Suprapubic skin (tissue), 4 donors: ENCODE measurements at regions not wholly inside any gene's neighbourhood (a gene's known extent, or its start where the extent isn't known, plus 50 kb on each side); places are given as distances from the start of the nearest gene placed in this dataset.

ENCODE experiments used
- DNase-seq, 2 donors: peaks; one replicate each; pipeline ENCODE4 v3.0.0-alpha.2; 2019; ENCODE audit warnings: low spot score in 2 of 2
- H3K27ac ChIP-seq: fragments of 200-600 bp; sonication (generic); one replicate; pipeline ENCODE4 v1.5.1; 2019
- H3K27me3 ChIP-seq: fragments of 200-600 bp; sonication (generic); one replicate; pipeline ENCODE4 v1.5.1; 2019
- H3K36me3 ChIP-seq: fragments of 200-600 bp; sonication (generic); one replicate; pipeline ENCODE4 v1.5.1; 2019
- H3K4me1 ChIP-seq: fragments of 200-600 bp; sonication (generic); one replicate; pipeline ENCODE4 v1.5.1; 2019
- H3K4me3 ChIP-seq: fragments of 200-600 bp; sonication (generic); one replicate; pipeline ENCODE4 v1.5.1; 2019; ENCODE audit warnings: mild to moderate bottlenecking
- H3K9me3 ChIP-seq: fragments of 200-600 bp; sonication (generic); one replicate; pipeline ENCODE4 v1.5.1; 2019
- EP300 ChIP-seq: sonication (generic); formaldehyde crosslinking; IDR thresholded peaks from one replicate; pipeline ENCODE4 v1.6.1; 2017; ENCODE audit warnings: antibody characterized with exemption
- POLR2A ChIP-seq, 2 donors: fragments of 450-650 bp; IDR thresholded peaks; one replicate each; pipeline ENCODE4 v1.6.1; 2017; ENCODE audit warnings: antibody characterized with exemption in 2 of 2, mild to moderate bottlenecking in 2 of 2, moderate library complexity in 2 of 2
- POLR2AphosphoS5 ChIP-seq, 3 donors: sonication (generic); formaldehyde crosslinking; IDR thresholded peaks; one replicate each; pipeline ENCODE4 v1.6.1; 2017; ENCODE audit warnings: antibody characterized with exemption in 3 of 3
- WGBS: methylation state at CpG from one replicate; pipeline ENCODE4 v1.1.5; 2018; 5-methylcytosine and 5-hydroxymethylcytosine counted together
- TF ChIP-seq, protein P1 (sequence below), 2 donors: fragments of 200-600 bp in 1 of 2; fragments of 450-650 bp in 1 of 2; sonication (generic) in 1 of 2; IDR thresholded peaks; one replicate each; pipeline ENCODE4 v1.5.1; 2016 to 2019; ENCODE audit warnings: antibody characterized with exemption in 2 of 2, mild to moderate bottlenecking in 1 of 2, moderate library complexity in 1 of 2

DNA sequence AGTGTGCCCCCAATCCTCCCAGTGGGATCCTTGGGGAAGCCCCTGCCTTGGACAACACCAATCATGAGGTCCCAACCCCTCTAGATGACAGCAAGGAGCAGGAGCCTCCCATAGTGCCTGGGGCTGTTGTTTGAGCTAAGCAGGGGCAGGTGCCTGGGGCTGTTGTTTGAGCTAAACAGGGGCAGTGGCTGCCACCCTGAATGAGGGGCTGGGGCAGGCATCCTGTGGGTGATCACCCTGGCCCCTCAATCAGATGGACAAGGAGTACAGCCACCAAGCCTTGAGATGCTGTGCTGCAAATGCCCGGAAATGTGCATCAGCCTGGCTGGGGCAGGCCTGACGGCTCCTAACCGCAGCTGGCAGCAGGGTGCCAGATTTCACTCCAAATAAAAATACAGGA is 66.7 kb downstream of the MYEOV start:
- DNase-seq, result peak; percentile 31 to 45

DNA sequence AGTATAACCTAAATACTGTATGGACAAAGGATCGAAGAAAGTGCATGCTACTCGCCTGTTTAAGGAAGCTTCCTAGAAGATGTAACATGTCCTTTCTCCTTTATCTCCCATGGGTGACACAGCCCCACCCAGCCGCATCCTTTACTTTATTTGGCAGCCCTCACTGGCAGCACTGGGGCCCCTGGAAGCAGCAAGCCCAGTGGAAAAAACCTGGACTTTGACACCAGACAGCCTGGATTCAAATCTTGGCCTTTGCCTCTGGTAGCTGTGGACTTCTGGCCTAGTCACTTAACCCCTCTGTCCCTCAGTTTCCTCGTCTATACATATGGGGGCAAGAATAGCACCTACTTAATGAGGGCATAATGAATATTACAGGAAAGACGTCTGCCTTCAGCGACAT is 67.1 kb downstream of the MYEOV start:
- 87% methylated on average over 6 of the region's 6 CpGs for WGBS
- TF ChIP-seq, protein P1, sequence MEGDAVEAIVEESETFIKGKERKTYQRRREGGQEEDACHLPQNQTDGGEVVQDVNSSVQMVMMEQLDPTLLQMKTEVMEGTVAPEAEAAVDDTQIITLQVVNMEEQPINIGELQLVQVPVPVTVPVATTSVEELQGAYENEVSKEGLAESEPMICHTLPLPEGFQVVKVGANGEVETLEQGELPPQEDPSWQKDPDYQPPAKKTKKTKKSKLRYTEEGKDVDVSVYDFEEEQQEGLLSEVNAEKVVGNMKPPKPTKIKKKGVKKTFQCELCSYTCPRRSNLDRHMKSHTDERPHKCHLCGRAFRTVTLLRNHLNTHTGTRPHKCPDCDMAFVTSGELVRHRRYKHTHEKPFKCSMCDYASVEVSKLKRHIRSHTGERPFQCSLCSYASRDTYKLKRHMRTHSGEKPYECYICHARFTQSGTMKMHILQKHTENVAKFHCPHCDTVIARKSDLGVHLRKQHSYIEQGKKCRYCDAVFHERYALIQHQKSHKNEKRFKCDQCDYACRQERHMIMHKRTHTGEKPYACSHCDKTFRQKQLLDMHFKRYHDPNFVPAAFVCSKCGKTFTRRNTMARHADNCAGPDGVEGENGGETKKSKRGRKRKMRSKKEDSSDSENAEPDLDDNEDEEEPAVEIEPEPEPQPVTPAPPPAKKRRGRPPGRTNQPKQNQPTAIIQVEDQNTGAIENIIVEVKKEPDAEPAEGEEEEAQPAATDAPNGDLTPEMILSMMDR (IDR thresholded peaks at IDR 0.05), result no peak
- Histone ChIP-seq H3K36me3 (no peaks in the 10 kb centered on the region), H3K4me1 (no peaks in the 10 kb centered on the region), H3K9me3 (peaks cover 6% of the 10 kb centered on the region), H3K27me3 (no peaks in the 10 kb centered on the region), H3K27ac (no peak overlapping the region), H3K4me3 (no peak overlapping the region)
- DNase-seq, result peak; percentile 26 to 38

More for the DNA sequence above, 66.7 kb downstream of the MYEOV start:
- H3K27ac ChIP-seq, result no peak overlapping the region
- peaks cover 6% of the 10 kb centered on the region for H3K9me3 ChIP-seq
- WGBS, result 92% methylated on average over 3 of the region's 3 CpGs
- no peaks in the 10 kb centered on the region for H3K4me1 ChIP-seq
- H3K27me3 ChIP-seq, result no peaks in the 10 kb centered on the region
- H3K4me3 ChIP-seq, result no peak overlapping the region
- TF ChIP-seq, protein P1 (IDR thresholded peaks at IDR 0.05), result no peak
- TF ChIP-seq POLR2A (IDR thresholded peaks at IDR 0.05) (no peak), POLR2AphosphoS5 (IDR thresholded peaks at IDR 0.05) (no peak), EP300 (no peak)
- no peaks in the 10 kb centered on the region for H3K36me3 ChIP-seq

DNA sequence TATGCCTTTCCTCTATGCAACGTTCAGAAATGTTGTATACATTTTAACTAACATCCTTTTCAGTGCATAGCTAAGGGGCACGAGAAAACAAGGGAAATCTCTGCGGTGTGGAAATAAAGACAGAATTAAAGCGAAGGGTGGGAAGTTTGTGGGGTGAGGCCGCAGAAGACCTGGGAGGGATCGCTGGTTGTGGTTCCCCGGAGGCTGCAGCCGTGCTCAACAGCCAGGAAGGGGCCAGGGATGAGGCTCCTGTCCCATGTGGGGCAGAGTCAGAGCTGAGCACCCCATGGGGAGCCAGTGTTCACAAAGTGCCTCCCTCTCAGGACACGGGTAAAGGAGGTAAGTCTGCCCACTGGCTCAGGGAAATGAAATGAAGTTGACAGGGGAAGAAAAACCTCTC is 67.5 kb downstream of the MYEOV start:
- no peaks in the 10 kb centered on the region for H3K36me3 ChIP-seq
- WGBS, result 86% methylated on average over 9 of the region's 9 CpGs
- no peak overlapping the region for H3K27ac ChIP-seq
- peaks cover 6% of the 10 kb centered on the region for H3K9me3 ChIP-seq
- H3K27me3 ChIP-seq, result no peaks in the 10 kb centered on the region
- no peak for TF ChIP-seq POLR2A (IDR thresholded peaks at IDR 0.05)
- no peak for TF ChIP-seq EP300
- no peak for TF ChIP-seq POLR2AphosphoS5 (IDR thresholded peaks at IDR 0.05)
- TF ChIP-seq, protein P1 (IDR thresholded peaks at IDR 0.05), result no peak
- no peaks in the 10 kb centered on the region for H3K4me1 ChIP-seq
- H3K4me3 ChIP-seq, result no peak overlapping the region
- DNase-seq, result no peak

DNA sequence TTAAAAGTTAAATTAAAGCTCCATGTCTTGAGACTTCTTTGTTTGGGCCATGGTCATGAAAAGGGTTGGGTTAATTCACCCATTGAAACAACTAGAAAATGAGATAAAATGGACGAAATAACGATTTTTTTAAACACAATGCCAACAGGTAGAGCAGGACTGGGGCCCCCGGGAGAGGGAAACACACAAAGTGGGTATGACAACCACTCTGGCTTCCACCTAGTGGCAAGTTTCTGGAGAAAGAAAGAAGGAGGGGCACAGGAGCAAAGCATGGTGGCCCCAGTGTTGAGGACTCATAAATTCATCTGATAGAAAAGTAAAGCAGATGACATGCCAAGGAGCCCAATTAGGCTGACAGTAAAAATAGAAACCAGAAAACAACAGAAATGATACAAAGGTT is 68.4 kb downstream of the MYEOV start:
- Histone ChIP-seq H3K4me1 (no peaks in the 10 kb centered on the region), H3K27ac (no peak overlapping the region), H3K9me3 (peaks cover 6% of the 10 kb centered on the region), H3K36me3 (no peaks in the 10 kb centered on the region), H3K27me3 (no peaks in the 10 kb centered on the region), H3K4me3 (no peak overlapping the region)
- WGBS, result 72% methylated on average over 3 of the region's 3 CpGs
- peak; percentile 24 to 56 for DNase-seq
- TF ChIP-seq POLR2A (IDR thresholded peaks at IDR 0.05) (no peak), POLR2AphosphoS5 (IDR thresholded peaks at IDR 0.05) (no peak), EP300 (no peak)
- TF ChIP-seq, protein P1 (IDR thresholded peaks at IDR 0.05), result no peak

DNA sequence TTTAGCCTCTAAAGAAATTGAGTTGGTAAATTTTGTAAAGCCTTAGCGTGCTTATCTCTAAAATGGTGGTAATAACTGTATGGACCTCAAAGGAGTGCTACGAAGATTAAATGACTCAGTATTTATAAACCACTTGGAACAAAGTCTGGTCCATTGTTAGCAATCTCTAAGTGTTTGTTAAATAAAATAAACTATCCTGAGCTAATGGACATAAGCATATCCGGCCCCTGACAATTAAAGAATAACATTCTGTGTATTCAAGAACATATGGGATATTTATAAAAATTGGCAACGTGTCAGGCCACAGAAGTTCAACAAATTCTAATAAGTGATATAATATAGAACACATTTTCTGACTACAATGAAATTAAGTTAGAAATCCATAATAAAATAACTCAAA is 71.0 kb downstream of the MYEOV start:
- H3K4me3 ChIP-seq, result no peak overlapping the region
- TF ChIP-seq POLR2A (IDR thresholded peaks at IDR 0.05) (no peak), POLR2AphosphoS5 (IDR thresholded peaks at IDR 0.05) (no peak), EP300 (no peak)
- TF ChIP-seq, protein P1 (IDR thresholded peaks at IDR 0.05), result no peak
- peaks cover 2% of the 10 kb centered on the region for H3K9me3 ChIP-seq
- no peaks in the 10 kb centered on the region for H3K4me1 ChIP-seq
- no peak overlapping the region for H3K27ac ChIP-seq
- WGBS, result 70% methylated on average over 4 of the region's 4 CpGs
- H3K36me3 ChIP-seq, result no peaks in the 10 kb centered on the region
- H3K27me3 ChIP-seq, result no peaks in the 10 kb centered on the region
- no peak for DNase-seq
